ENCODE measurements at regions not wholly inside any gene's neighbourhood (a gene's known extent, or its start where the extent isn't known, plus 50 kb on each side); places are given as distances from the start of the nearest gene placed in this dataset.

- TF ChIP-seq ZFX (IDR thresholded peaks at IDR 0.05; ENCODE audit: borderline replicate concordance), result no peak
- no peak for TF ChIP-seq CTCF (IDR thresholded peaks at IDR 0.05)
- H3K27ac ChIP-seq, result 0 out of 2 replicates have a peak overlapping the region, but pooled peaks have one; percentile 2
These were observed 90.1 kb downstream of the NCOR2 start for GRCh38 chr12:124477107-124477915.

- no peak for TF ChIP-seq CTCF (IDR thresholded peaks at IDR 0.05)
- no peak overlapping the region for H3K27ac ChIP-seq
These were observed 91.4 kb downstream of the NCOR2 start for GRCh38 chr12:124476011-124476400.

GRCh38 chr12:124475295-124476010 lies 92.0 kb downstream of the NCOR2 start:
- TF ChIP-seq CTCF (IDR thresholded peaks at IDR 0.05) (no peak), ZFX (IDR thresholded peaks at IDR 0.05; ENCODE audit: borderline replicate concordance) (no peak)
- H3K27ac ChIP-seq, result no peak overlapping the region

- H3K27ac ChIP-seq, result no peak overlapping the region
- TF ChIP-seq ZFX (IDR thresholded peaks at IDR 0.05; ENCODE audit: borderline replicate concordance) (no peak), CTCF (IDR thresholded peaks at IDR 0.05) (no peak)
These were observed 92.7 kb downstream of the NCOR2 start for GRCh38 chr12:124474709-124475108.

- TF ChIP-seq ZFX (IDR thresholded peaks at IDR 0.05; ENCODE audit: borderline replicate concordance) (no peak), CTCF (IDR thresholded peaks at IDR 0.05) (no peak)
- H3K27ac ChIP-seq, result no peak overlapping the region
These were observed 94.6 kb downstream of the NCOR2 start for GRCh38 chr12:124472690-124473279.

GRCh38 chr12:124471828-124472227 lies 95.6 kb downstream of the NCOR2 start:
- no peak overlapping the region for H3K27ac ChIP-seq
- TF ChIP-seq ZFX (IDR thresholded peaks at IDR 0.05; ENCODE audit: borderline replicate concordance) (no peak), CTCF (IDR thresholded peaks at IDR 0.05) (no peak)

- no peak overlapping the region for H3K27ac ChIP-seq
- TF ChIP-seq ZFX (IDR thresholded peaks at IDR 0.05; ENCODE audit: borderline replicate concordance) (no peak), CTCF (IDR thresholded peaks at IDR 0.05) (no peak)
These were observed 96.6 kb downstream of the NCOR2 start for GRCh38 chr12:124470806-124471205.
